SH-SY5Y (cell line): ENCODE measurements at regions not wholly inside any gene's neighbourhood (a gene's known extent, or its start where the extent isn't known, plus 50 kb on each side); places are given as distances from the start of the nearest gene placed in this dataset.

ENCODE experiments used
- GATA2 ChIP-seq: IDR thresholded peaks from 2 replicates; pipeline ENCODE4 v1.6.1; 2011; ENCODE audit warnings: mild to moderate bottlenecking, low read depth, low read length
- GATA3 ChIP-seq: IDR thresholded peaks from 2 replicates; pipeline ENCODE4 v1.6.1; 2011; ENCODE audit warnings: low read depth, mild to moderate bottlenecking, low read length, moderate library complexity

DNA sequence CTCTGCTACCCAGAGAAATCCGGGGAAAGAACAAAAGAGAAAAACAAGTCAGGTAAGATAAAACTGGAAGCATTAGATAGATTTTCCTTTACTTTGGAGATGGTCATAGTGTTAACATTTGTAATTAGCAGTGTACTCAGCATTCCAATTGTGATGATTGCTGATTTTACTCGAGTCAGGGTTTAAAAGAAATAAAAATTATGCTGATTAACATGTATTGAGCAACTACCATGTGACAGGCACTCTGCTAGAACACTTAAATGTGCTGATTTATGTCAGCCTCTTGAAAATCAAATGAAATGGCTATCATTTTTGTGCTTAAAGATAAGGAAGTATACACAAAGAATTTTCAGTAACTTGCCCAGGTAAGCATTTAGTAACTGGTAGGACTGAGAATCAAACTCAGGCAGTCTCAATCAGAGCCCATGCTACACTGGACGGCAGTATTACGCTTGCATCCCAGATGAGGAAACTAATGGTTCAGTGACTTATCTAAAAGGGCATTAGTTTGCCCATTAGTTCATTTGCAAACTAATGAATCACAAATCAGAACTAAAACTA is 735.1 kb upstream of the SORCS1 start:
- no peak for TF ChIP-seq GATA3
- no peak for TF ChIP-seq GATA2

DNA sequence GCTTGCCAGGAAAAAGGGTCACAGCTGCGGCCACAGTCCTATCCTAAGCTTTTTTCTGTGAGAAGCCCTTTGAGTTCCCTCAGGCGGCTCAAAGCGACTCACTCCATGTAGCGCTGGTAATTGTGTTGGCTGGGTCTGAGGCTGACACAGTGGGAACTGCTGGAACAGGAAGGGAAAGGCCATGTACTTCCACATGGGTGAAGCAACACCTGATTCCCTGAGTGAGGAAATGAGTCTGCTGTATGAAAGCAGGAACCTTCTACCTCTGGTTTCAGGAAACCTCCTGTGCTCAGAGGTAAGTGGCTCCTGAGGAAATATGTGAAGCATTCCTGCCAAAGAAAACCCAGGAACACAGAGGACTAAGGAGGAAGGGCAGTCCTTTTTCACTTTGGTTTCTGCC is 734.6 kb upstream of the SORCS1 start:
- no peak for TF ChIP-seq GATA3
- TF ChIP-seq GATA2 = no peak

DNA sequence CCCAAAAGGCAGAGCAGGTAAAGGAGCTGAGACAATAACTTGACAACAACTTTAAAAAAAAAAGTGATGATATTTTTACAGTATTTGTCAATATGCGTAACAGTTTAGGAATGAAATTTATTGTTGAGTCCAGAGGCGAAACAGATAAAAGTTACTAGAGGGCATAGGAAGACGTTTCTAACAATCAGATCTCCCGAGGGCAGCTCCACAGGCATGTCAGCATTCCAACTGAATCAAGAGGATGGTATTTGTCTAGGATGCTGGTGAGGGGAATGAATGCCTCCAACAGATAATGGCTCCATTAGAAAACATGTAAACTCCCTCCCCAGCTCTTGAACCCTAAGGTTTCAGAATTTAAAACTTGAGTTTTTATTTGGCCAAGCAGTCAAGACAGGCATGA is 733.9 kb upstream of the SORCS1 start:
- TF ChIP-seq GATA2 = no peak
- TF ChIP-seq GATA3 = no peak

DNA sequence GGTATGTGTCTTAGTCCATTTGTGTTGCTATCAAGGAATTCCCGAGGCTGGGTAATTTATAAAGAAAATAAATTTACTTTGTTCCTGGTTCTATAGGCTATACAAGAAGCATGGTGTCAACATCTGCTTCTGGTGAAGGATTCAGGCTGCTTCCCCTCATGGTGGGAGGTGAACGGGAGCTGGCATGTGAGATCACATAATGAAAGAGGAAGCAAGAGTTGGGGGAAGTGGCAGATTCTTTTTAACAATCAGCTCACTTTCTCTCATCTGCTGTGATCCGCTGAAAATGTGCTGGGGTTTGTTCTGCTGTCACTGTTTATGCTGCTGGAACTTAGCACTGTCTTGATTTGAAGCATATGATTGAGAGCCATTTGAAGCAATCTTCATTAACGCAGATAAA is 730.0 kb upstream of the SORCS1 start:
- TF ChIP-seq GATA2 = no peak
- no peak for TF ChIP-seq GATA3

DNA sequence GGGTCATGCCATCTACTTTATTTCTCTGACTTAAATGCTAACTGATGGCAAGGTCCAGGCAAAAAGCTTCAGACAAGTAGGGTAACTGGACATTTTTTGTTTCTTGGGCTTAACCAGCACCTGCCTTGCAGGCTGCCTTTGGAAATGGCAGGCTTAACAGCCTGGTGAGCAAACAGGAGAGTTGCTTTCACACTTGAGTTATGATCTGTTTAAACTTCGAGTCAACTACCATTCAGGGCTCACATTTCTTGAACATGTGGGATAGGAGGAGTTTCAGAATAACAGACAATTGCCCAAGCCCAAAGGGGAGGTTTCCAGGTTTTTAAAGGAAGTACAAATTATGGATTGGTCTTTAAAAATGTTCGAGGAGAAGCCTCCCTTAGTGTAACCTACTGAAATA is 724.6 kb upstream of the SORCS1 start:
- no peak for TF ChIP-seq GATA3
- no peak for TF ChIP-seq GATA2

DNA sequence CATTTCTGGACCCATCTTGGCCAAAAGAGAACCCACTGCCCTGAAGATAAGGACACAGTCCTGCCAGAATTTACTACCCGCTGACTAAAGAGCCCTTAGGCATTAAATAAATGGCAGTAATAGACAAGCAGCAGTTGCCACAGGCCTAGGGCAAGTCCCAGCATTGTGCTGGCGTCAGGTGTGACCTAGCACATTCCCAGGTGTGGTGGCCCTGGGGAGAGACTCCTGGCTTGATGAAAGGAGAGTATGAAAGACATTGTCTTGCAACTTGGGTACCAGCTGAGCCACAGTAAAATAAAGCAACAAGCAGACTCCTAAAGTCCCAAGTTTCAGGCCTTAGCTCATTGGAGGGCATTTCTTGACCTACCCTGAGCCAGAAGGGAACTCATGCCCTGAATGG is 715.7 kb upstream of the SORCS1 start:
- no peak for TF ChIP-seq GATA2
- TF ChIP-seq GATA3 = no peak

DNA sequence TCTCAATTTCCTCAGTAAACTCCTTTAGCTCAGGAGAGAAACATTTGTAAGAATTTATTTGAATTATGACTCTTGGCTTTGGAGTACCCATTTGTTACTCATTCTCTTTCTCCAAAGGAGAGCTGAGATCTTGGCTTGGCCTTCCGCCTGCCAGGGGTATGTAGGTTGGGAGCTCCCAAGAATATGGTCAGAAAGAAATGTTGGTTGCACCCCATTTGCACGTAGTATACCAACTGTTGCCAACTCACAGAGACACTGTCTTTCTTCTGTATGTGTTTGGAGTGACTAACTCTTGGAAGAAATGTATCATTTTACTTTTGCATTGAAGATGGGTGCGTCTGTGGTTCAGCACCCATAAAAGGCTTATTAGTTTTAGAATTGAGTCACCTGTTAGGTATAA is 708.5 kb upstream of the SORCS1 start:
- TF ChIP-seq GATA2 (no peak), GATA3 (no peak)

DNA sequence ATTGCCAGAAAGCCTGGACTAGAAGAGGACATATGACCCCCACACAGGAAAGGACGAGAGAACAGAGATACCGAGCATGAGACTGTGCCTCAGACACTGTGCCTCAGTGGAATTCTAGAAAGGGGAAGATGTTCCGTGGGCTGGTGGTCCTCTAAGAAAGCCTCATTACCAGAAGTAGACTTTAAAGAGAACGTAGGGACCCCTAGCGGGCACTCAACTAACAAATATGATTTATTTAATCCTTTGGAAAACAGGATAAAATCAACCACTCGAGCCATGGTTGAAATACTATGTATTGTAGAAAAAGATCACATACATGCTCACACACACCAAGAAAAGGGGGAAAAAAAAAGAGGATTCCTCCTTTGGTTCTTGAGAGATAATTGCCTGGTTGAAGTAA is 701.2 kb upstream of the SORCS1 start:
- no peak for TF ChIP-seq GATA3
- no peak for TF ChIP-seq GATA2

DNA sequence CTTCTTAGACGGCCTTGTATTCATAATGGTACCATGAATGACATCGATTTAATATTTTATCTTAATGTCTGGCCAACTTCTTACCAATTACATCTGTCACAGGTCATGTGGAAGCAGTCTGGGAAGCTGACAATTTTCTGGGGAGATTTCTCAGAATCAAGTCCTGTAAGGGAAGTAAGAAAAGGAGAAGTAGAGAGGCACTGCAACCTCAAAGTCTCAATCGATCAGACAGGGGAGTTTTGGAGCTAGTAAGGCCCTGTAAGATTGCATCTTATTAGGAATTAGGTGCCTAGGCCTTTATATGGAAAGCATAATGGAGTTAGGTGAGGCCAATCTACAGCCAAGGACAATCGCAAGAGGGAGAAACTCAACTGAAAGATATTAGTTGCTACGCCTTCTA is 694.6 kb upstream of the SORCS1 start:
- no peak for TF ChIP-seq GATA3
- no peak for TF ChIP-seq GATA2

DNA sequence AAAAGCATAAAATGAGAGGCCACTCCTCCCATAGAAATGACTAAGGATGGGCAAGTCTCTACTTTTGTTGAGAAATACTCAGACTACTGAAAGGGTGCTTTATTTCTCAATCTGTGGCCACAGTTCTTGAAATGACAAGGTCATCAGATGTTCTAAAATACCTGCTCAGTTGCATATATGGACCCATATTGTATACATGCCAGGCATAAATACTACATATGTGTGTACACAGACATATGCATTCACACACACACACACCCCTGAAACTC is 691.5 kb upstream of the SORCS1 start:
- TF ChIP-seq GATA2 (no peak), GATA3 (no peak)

DNA sequence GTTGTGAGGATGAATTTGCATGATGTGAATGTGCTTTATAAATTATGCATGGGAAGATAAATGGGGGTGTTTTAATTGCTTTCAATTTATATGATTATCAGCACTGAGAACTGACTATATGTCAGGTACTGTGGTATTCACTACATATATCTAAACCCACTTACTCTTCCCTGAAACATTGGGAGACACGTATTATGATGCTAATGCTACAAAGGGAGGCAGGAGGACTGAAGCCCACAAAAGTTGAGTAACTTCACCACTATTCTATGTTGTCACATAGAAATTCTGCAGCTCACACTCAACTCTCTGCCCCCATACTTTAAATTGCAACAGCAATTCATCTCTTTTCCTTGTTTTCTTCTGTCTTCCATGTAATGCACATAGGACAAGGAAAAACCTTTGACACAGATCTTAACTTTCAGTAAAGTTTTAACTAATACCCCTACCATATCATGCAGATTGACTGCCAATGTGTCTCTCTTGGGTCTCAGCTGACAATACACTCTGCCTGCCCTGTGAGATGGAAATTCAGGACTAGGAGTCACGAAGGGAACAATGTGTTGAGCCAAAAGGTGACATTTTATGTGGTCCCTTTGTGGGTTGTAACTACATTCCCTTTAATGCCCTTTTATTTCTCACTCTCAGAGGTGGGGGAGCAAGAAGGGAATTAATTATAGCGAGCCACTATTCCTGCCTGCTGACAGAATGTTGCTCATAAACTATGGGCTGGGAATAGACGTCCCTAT is 691.0 kb upstream of the SORCS1 start:
- TF ChIP-seq GATA3 = no peak
- TF ChIP-seq GATA2 = no peak

DNA sequence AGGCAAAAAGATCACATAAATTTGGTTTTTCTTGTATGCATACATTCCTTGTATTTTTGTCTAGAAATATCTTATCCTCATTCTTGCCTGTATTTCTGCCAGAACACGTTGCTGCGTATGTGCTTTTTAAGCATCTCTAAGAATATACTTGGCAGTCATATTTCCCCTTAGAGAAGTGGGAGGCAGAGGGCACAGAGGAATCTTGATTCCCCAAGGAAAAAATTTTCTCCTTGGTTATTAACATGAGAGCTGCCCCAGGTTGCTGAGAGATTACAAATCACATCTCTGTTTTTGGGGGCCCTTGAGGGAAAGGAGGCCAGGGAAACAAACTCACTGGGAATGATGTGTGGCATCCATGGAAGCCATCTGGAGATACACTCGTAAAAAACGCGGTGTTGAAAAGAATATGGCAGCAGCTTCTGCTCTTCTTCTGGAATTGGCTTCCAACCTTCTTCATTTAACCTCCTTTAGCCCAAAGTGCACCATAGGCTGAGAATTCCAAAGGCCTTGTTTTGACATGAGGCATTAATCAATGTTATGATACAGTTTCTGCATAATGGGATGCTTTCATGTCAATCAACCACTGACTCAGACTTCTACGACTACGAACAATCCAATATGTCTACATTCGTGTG is 684.3 kb upstream of the SORCS1 start:
- TF ChIP-seq GATA3 (no peak), GATA2 (no peak)

DNA sequence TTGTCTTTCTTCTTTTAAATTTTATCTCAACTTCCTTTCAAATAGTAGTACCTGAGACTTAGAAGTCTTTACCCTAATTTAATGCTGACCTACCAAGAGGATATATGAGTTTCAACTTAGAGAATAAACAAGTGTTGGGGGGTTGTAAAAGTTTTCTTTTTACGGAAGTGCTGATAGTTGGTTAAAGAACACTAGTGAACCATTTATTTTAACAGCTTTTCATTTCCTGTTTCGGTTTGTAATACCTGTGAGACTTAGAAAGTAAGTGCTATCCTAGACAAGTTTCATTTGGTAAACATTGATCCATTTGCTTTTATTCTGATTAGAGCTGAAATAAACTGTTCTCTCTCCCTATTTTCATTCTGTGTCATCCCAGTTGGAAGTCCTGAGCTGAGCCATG is 683.1 kb upstream of the SORCS1 start:
- no peak for TF ChIP-seq GATA2
- TF ChIP-seq GATA3 = no peak

DNA sequence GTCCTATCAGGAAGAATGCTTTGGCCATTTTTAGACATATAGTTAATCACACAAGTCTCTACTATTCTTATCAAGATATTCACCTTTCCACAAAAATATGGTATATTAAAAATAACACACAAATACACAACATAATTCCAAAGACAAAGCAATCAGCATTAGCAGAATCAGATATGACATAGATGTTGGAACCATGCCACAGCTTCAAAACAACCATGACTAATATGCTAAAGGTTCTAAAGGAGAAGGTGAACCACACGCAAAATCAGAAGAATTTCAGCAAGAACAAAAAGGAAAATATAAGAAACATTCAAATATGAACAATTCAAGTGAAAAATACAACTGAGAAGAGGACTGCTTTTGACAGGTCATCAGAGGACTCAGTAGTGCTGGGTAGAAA is 670.2 kb upstream of the SORCS1 start:
- no peak for TF ChIP-seq GATA3
- TF ChIP-seq GATA2 = no peak

DNA sequence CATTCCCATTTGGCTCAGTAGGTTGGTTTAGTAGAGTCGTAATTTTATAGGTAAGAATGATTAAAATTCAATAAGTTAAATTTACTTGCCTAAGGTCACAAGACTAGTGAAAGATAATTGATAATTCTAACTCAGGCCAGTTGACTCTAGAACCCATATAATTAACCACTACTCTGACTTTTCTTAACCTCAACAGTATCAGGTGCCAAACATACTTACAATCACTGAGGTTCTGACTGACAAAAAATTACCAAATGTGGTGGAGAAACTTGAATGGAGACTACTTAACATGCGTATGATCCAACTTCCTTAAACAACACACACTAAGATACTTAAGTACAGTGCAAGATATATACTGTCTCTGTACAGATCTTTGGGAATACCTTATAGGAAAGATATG is 667.3 kb upstream of the SORCS1 start:
- TF ChIP-seq GATA2 = no peak
- no peak for TF ChIP-seq GATA3

DNA sequence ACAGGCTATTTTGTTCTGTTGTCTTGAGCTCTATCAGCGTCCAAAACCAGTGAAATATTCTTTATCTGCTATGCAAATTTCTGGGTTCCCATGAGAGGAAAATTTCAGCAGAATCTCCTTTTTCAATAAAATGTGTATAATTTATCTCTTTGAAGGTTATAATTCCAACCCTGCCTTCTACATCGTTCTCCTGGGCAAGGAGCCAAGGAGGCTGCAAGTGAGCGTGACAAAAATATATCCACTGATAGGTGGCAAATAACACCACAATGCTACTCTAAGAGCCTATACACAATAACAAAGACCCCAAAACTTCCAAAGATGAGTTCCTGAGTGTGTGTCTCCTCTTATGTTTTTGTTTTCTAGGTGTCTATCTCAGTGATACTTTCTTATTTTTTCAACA is 664.7 kb upstream of the SORCS1 start:
- TF ChIP-seq GATA3 = no peak
- no peak for TF ChIP-seq GATA2

DNA sequence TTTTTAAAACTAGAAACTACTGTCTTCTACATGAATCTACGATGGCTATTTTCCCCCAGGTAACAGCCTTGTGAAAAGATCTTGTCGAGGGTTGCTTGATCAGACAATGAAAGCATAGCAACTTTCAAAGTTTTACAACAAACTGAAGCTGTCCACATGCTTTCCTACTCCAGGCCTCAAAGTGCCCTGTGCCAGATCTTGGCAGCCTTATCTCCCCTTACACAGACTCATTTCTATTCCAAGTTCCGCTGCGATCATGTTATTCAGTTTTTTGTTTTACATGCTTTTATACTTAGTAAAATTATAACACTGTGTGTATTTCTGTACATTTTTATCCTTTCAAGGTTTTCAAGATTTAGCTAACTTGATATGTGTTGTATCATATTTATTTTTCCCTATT is 661.7 kb upstream of the SORCS1 start:
- TF ChIP-seq GATA2 (no peak), GATA3 (no peak)

DNA sequence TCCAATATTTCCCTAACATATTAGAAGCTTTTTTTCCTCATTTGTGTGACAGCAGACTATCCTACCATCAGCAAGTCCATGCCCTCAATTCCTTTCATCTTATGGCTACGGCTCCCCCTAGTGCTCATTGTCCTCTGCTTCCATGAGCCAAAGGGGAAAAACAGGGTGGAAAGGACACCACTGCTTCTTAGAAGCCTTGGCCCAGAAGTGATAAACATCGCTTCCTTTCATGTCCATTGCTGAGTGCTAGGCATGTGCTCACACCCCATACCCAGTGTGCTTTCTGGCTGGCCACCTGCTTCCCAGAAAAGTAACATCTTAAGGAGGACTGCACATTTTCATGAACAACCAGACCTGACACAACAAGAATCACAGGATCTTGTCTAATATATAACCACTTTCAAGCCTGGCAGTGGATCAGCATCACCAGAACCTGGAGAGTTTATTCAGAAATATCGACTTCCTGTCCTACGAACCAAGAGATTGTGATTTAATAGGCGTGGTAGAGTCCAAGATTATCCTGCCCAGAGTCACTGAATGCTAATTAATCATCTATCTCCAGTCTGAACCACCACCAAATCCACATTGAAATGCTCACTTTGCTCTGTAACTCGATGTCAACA is 650.5 kb upstream of the SORCS1 start:
- TF ChIP-seq GATA2 = peak; percentile 19; the same call in 1 of the 2 replicates
- no peak for TF ChIP-seq GATA3
